ENCODE measurements at regions not wholly inside any gene's neighbourhood (a gene's known extent, or its start where the extent isn't known, plus 50 kb on each side); places are given as distances from the start of the nearest gene placed in this dataset.

DNA sequence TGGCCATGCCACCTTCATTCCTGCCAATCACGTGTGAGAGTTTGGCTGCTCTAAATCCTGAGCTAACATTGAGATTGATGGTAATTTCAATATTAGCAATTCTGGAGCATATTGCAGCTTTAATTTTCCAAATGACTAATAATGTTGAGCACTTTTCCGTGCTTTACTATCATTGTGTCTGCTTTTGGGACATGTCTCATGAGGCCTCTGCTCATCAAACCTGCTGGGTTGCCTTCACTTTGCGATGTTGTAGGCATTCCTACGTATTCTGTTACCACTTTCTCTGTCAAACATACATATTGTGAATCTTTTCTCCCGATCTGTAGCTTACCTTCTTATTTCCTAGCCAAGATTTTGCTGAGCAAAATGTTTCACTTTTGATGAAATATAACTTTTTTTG lies 466.6 kb downstream of the GALR1 start:
- DNase-seq (ENCODE audit: low spot score) = no peak
- TF ChIP-seq, protein P1, sequence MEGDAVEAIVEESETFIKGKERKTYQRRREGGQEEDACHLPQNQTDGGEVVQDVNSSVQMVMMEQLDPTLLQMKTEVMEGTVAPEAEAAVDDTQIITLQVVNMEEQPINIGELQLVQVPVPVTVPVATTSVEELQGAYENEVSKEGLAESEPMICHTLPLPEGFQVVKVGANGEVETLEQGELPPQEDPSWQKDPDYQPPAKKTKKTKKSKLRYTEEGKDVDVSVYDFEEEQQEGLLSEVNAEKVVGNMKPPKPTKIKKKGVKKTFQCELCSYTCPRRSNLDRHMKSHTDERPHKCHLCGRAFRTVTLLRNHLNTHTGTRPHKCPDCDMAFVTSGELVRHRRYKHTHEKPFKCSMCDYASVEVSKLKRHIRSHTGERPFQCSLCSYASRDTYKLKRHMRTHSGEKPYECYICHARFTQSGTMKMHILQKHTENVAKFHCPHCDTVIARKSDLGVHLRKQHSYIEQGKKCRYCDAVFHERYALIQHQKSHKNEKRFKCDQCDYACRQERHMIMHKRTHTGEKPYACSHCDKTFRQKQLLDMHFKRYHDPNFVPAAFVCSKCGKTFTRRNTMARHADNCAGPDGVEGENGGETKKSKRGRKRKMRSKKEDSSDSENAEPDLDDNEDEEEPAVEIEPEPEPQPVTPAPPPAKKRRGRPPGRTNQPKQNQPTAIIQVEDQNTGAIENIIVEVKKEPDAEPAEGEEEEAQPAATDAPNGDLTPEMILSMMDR (IDR thresholded peaks at IDR 0.05; ENCODE audit: extremely low read depth, insufficient read depth, missing control alignments) = no peak
- in situ Hi-C loops (cut with MboI; ENCODE audit: low pct_unique_long_range_greater_than_20kb, low sequenced_read_pairs, unreplicated experiment) = no loop called here

DNA sequence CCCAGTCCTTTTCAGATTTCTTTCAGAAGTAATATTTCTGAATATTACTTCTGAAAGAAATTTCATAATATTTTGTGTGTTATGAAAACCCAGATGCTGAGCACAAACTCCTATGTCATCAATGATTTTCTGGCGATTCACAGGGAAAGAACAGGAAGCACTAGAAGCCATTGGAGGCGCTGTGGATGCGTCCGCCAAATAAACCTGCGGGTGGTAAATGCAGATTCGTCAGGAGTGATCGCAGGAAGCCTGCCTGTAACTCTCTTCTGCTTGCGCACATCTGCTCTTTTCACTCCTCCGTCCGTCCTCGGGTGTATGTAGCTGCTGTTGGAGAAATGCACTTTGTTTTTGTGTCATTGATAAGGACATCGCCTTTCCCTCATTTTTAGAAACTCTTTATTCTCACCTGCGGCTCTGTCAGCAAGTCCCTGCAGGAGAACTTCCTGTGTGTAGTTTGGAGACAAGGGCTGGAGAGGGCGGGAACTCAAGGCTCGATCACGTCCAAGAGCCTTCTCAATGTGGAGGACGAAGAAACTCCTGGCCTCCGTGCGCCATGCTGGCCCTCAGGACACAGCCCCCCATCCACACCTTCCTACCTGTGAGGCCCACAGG lies 483.8 kb downstream of the GALR1 start:
- TF ChIP-seq, protein P1 (IDR thresholded peaks at IDR 0.05; ENCODE audit: extremely low read depth, insufficient read depth, missing control alignments) = no peak
- in situ Hi-C loops (cut with MboI; ENCODE audit: low pct_unique_long_range_greater_than_20kb, low sequenced_read_pairs, unreplicated experiment) = no loop called here
- DNase-seq (ENCODE audit: low spot score) = no peak

GRCh38 chr18:77736842-77737241 lies 487.2 kb downstream of the GALR1 start:
- TF ChIP-seq, protein P1 (IDR thresholded peaks at IDR 0.05; ENCODE audit: extremely low read depth, insufficient read depth, missing control alignments) = no peak
- in situ Hi-C loops (cut with MboI; ENCODE audit: low pct_unique_long_range_greater_than_20kb, low sequenced_read_pairs, unreplicated experiment) = no loop called here

DNA sequence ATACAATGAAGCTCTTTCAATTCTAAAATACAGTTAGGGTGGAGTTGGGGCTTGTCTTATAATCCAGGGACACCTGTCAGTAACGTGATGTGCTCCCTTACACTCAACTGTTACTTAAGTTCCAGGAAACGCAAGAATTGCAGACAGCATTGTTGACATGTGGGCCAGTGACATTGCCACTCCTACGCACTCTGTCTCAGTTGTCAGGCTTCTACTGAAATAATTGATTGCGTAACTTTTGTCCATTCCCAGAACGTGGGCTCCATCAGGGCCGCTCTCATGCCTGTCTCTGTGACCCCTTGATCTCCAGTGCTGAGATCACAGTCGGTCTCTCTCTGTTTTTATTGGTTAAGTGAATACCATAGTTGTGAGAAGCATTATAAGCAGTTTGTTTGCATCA lies 487.8 kb downstream of the GALR1 start:
- DNase-seq (ENCODE audit: low spot score) = no peak
- in situ Hi-C loops (cut with MboI; ENCODE audit: low pct_unique_long_range_greater_than_20kb, low sequenced_read_pairs, unreplicated experiment) = no loop called here
- TF ChIP-seq, protein P1 (IDR thresholded peaks at IDR 0.05; ENCODE audit: extremely low read depth, insufficient read depth, missing control alignments) = no peak

More at GRCh38 chr18:77736842-77737241, 487.2 kb downstream of the GALR1 start:
- DNase-seq (ENCODE audit: low spot score) = no peak

DNA sequence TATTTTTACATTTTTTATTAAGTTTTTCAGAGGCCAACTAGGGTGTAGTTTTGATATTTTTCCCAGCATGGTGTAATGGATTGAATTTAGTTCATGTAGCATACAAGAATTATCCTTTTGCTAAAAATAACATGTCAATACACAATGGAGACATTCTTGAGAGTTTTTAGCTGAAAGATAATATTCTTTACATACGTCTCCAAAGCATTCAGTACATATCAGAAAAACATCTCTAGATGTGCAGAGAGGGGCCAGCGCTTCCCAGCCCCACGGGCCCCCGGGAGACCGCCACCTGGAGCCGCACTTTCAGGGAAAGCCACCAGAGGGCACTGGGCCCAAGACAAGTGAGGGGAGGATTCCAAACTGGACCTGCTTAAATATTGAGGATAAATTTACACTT lies 499.4 kb downstream of the GALR1 start:
- DNase-seq (ENCODE audit: low spot score) = no peak
- in situ Hi-C loops (cut with MboI; ENCODE audit: low pct_unique_long_range_greater_than_20kb, low sequenced_read_pairs, unreplicated experiment) = no loop called here
- TF ChIP-seq, protein P1 (IDR thresholded peaks at IDR 0.05; ENCODE audit: extremely low read depth, insufficient read depth, missing control alignments) = peak; percentile 30

GRCh38 chr18:77750006-77750405 lies 500.4 kb downstream of the GALR1 start:
- in situ Hi-C loops (cut with MboI; ENCODE audit: low pct_unique_long_range_greater_than_20kb, low sequenced_read_pairs, unreplicated experiment) = no loop called here
- DNase-seq (ENCODE audit: low spot score) = no peak
- TF ChIP-seq, protein P1 (IDR thresholded peaks at IDR 0.05; ENCODE audit: extremely low read depth, insufficient read depth, missing control alignments) = no peak
